ENCODE measurements at regions not wholly inside any gene's neighbourhood (a gene's known extent, or its start where the extent isn't known, plus 50 kb on each side); places are given as distances from the start of the nearest gene placed in this dataset.

GRCh38 chr15:39493424-39494067 lies 87.3 kb upstream of the THBS1 start (continued):
- TF ChIP-seq USF2 (IDR thresholded peaks at IDR 0.05; ENCODE audit: low read length) (no peak), SUZ12 (IDR thresholded peaks at IDR 0.05; ENCODE audit: low read length) (no peak), EZH2 (IDR thresholded peaks at IDR 0.05; ENCODE audit: low read depth, low read length, severe bottlenecking) (no peak), SRF (IDR thresholded peaks at IDR 0.05; ENCODE audit: low read depth, low read length) (no peak)
